Caki2 (cell line): ENCODE measurements at regions not wholly inside any gene's neighbourhood (a gene's known extent, or its start where the extent isn't known, plus 50 kb on each side); places are given as distances from the start of the nearest gene placed in this dataset.
A peak's percentile ranks its signal among the peaks of the same experiment; 100 is the strongest.
"Not testable (repeated sequence)": the region's sequence is repeated elsewhere in the genome, so short reads cannot be mapped to it uniquely, and the experiment has no call there.

Source experiments
- DNase-seq: peaks from one replicate; pipeline ENCODE4 v3.0.0-alpha.2; 2015; ENCODE audit warnings: low read depth
- in situ Hi-C: cut with HindIII; loops from 2 replicates; pipeline ENCODE4 v1.10.0; 2016; ENCODE audit warnings: low sequenced_read_pairs, low pct_unique_long_range_greater_than_20kb, mixed read lengths

GRCh38 chr9:25876248-25876647, 198.0 kb upstream of the TUSC1 start:
- in situ Hi-C loops: no loop called here

GRCh38 chr9:25864509-25864908, 186.3 kb upstream of the TUSC1 start:
- in situ Hi-C loops: no loop called here
- DNase-seq: no peak

More at GRCh38 chr9:25876248-25876647, 198.0 kb upstream of the TUSC1 start:
- DNase-seq: no peak

GRCh38 chr9:25861421-25861820, 183.2 kb upstream of the TUSC1 start:
- in situ Hi-C loops: no loop called here
- DNase-seq: no peak

- in situ Hi-C loops: no loop called here
- DNase-seq: no peak
Observed at GRCh38 chr9:25857147-25857546, 178.9 kb upstream of the TUSC1 start.

GRCh38 chr9:25850803-25851202, 172.6 kb upstream of the TUSC1 start:
- in situ Hi-C loops: no loop called here
- peak; percentile 1 for DNase-seq

- no peak for DNase-seq
- in situ Hi-C loops: no loop called here
Observed at GRCh38 chr9:25845867-25846266, 167.6 kb upstream of the TUSC1 start.

GRCh38 chr9:25830381-25830780, 152.1 kb upstream of the TUSC1 start:
- in situ Hi-C loops: no loop called here
- no peak for DNase-seq

GRCh38 chr9:25827626-25828025, 149.4 kb upstream of the TUSC1 start:
- in situ Hi-C loops: no loop called here
- no peak for DNase-seq

- DNase-seq: no peak
- in situ Hi-C loops: no loop called here
Observed at GRCh38 chr9:25816439-25816838, 138.2 kb upstream of the TUSC1 start.

GRCh38 chr9:25814023-25814422, 135.8 kb upstream of the TUSC1 start:
- in situ Hi-C loops: no loop called here
- no peak for DNase-seq

GRCh38 chr9:25813478-25813877, 135.2 kb upstream of the TUSC1 start:
- in situ Hi-C loops: no loop called here
- DNase-seq: no peak

GRCh38 chr9:25808554-25808953, 130.3 kb upstream of the TUSC1 start:
- in situ Hi-C loops: no loop called here
- no peak for DNase-seq

GRCh38 chr9:25804856-25805255, 126.6 kb upstream of the TUSC1 start:
- in situ Hi-C loops: no loop called here
- DNase-seq: no peak

- in situ Hi-C loops, DNase-seq: not testable (repeated sequence)
Observed at GRCh38 chr9:25801989-25802388, 123.7 kb upstream of the TUSC1 start.

- DNase-seq: peak; percentile 82
- in situ Hi-C loops: no loop called here
Observed at GRCh38 chr9:25773805-25774204, 95.6 kb upstream of the TUSC1 start.

GRCh38 chr9:25755951-25756350, 77.7 kb upstream of the TUSC1 start:
- no peak for DNase-seq
- in situ Hi-C loops: no loop called here

- in situ Hi-C loops: no loop called here
- DNase-seq: no peak
Observed at GRCh38 chr9:25752398-25752797, 74.2 kb upstream of the TUSC1 start.

- in situ Hi-C loops: no loop called here
Observed at GRCh38 chr9:25742256-25742655, 64.0 kb upstream of the TUSC1 start.

GRCh38 chr9:25733336-25733982, 55.2 kb upstream of the TUSC1 start:
- in situ Hi-C loops: no loop called here
- peak; percentile 84 for DNase-seq

More at GRCh38 chr9:25742256-25742655, 64.0 kb upstream of the TUSC1 start:
- DNase-seq: no peak
